ENCODE measurements at regions not wholly inside any gene's neighbourhood (a gene's known extent, or its start where the extent isn't known, plus 50 kb on each side); places are given as distances from the start of the nearest gene placed in this dataset.

DNA sequence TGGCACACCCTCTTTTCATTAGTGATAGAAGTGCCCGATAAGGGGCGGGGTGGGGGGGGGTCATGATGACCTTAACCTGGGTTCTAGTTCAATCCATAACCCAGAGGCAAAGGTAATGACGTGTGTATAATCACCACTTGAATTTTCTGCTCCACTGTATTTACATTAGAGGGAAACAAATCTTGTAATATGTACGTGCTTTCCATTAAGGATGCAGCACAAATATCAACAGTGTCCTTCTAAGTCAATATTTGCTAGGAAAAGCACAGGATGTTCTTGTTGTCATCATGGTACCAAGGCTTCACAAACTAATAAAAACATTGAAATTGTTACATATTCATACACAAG lies 121.2 kb upstream of the SLC38A2 start:
- no peak overlapping the region for H3K27ac ChIP-seq (ENCODE audit: low read depth in 2 of 2, low read length in 2 of 2)
- H3K9ac ChIP-seq (ENCODE audit: low read length in 3 of 3): no peak overlapping the region
- H3K9me3 ChIP-seq (ENCODE audit: control insufficient read depth in 2 of 3, insufficient read depth in 1 of 3, low read length in 3 of 3): no peaks in the 10 kb centered on the region
- H3K4me3 ChIP-seq (ENCODE audit: low read length in 3 of 3): no peak overlapping the region
- H3K36me3 ChIP-seq (ENCODE audit: control insufficient read depth in 2 of 3, insufficient read depth in 3 of 3, low read length in 3 of 3): no peaks in the 10 kb centered on the region
- H3K4me1 ChIP-seq (ENCODE audit: control insufficient read depth in 2 of 3, insufficient read depth in 2 of 3, low read depth in 1 of 3, low read length in 3 of 3): no peaks in the 10 kb centered on the region
- no peaks in the 10 kb centered on the region for H3K27me3 ChIP-seq (ENCODE audit: control insufficient read depth, insufficient read depth, low read length)
- no peak for FAIRE-seq
- TF ChIP-seq, protein P1, sequence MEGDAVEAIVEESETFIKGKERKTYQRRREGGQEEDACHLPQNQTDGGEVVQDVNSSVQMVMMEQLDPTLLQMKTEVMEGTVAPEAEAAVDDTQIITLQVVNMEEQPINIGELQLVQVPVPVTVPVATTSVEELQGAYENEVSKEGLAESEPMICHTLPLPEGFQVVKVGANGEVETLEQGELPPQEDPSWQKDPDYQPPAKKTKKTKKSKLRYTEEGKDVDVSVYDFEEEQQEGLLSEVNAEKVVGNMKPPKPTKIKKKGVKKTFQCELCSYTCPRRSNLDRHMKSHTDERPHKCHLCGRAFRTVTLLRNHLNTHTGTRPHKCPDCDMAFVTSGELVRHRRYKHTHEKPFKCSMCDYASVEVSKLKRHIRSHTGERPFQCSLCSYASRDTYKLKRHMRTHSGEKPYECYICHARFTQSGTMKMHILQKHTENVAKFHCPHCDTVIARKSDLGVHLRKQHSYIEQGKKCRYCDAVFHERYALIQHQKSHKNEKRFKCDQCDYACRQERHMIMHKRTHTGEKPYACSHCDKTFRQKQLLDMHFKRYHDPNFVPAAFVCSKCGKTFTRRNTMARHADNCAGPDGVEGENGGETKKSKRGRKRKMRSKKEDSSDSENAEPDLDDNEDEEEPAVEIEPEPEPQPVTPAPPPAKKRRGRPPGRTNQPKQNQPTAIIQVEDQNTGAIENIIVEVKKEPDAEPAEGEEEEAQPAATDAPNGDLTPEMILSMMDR (IDR thresholded peaks at IDR 0.05; ENCODE audit: borderline replicate concordance, extremely low read depth, insufficient read depth): no peak
- no peak for DNase-seq
- intact Hi-C loops (cut with DNase I): no loop called here

DNA sequence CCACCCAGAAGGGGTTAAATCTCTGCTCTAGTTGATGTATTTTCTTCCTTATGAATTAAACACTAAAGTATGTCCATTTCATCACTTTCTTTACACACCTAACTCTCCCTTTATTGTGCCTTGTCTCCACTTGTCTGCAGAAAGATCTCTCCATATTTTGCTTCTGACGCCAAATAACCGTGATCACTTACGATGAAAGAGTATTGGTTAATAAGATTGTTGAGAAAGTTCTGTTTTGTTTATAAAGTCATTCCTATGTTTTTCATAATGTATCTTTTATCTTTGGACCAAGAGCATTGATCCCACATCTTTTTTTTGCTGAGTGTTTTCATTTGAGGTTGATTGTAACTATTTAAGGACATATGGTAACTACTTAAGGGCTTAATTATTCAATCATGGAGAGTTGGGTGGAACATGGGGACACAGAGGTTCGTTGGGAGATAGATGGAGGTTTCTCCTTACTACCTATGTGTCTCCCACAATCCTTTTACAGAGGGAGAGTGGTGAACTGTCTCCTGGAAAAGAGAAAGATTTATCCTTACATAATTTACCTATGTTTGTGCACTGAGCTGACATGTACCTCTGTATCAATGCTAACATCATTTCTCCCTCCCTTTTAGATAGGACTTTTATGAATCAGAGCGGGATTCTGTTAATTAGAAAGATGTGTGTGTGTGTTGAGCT lies 120.7 kb upstream of the SLC38A2 start:
- TF ChIP-seq, protein P1 (IDR thresholded peaks at IDR 0.05; ENCODE audit: borderline replicate concordance, extremely low read depth, insufficient read depth): no peak
- intact Hi-C loops (cut with DNase I): no loop called here
- Histone ChIP-seq H3K4me3 (ENCODE audit: low read length in 3 of 3) (no peak overlapping the region), H3K4me1 (ENCODE audit: control insufficient read depth in 2 of 3, insufficient read depth in 2 of 3, low read depth in 1 of 3, low read length in 3 of 3) (no peaks in the 10 kb centered on the region), H3K27ac (ENCODE audit: low read depth in 2 of 2, low read length in 2 of 2) (peak overlapping the region in 1 of 2 donors; percentile 32), H3K9me3 (ENCODE audit: control insufficient read depth in 2 of 3, insufficient read depth in 1 of 3, low read length in 3 of 3) (no peaks in the 10 kb centered on the region), H3K27me3 (ENCODE audit: control insufficient read depth, insufficient read depth, low read length) (no peaks in the 10 kb centered on the region), H3K36me3 (ENCODE audit: control insufficient read depth in 2 of 3, insufficient read depth in 3 of 3, low read length in 3 of 3) (no peaks in the 10 kb centered on the region), H3K9ac (ENCODE audit: low read length in 3 of 3) (no peak overlapping the region)
- no peak for FAIRE-seq
- no peak for DNase-seq

GRCh38 chr12:46492471-46493085 lies 120.0 kb upstream of the SLC38A2 start:
- TF ChIP-seq, protein P1 (IDR thresholded peaks at IDR 0.05; ENCODE audit: borderline replicate concordance, extremely low read depth, insufficient read depth): no peak
- intact Hi-C loops (cut with DNase I): no loop called here
- H3K4me1 ChIP-seq (ENCODE audit: control insufficient read depth in 2 of 3, insufficient read depth in 2 of 3, low read depth in 1 of 3, low read length in 3 of 3): no peaks in the 10 kb centered on the region

More at GRCh38 chr12:46492471-46493085, 120.0 kb upstream of the SLC38A2 start:
- Histone ChIP-seq H3K27ac (ENCODE audit: low read depth in 2 of 2, low read length in 2 of 2) (no peak overlapping the region), H3K36me3 (ENCODE audit: control insufficient read depth in 2 of 3, insufficient read depth in 3 of 3, low read length in 3 of 3) (no peaks in the 10 kb centered on the region), H3K9ac (ENCODE audit: low read length in 3 of 3) (no peak overlapping the region), H3K9me3 (ENCODE audit: control insufficient read depth in 2 of 3, insufficient read depth in 1 of 3, low read length in 3 of 3) (no peaks in the 10 kb centered on the region), H3K27me3 (ENCODE audit: control insufficient read depth, insufficient read depth, low read length) (no peaks in the 10 kb centered on the region), H3K4me3 (ENCODE audit: low read length in 3 of 3) (no peak overlapping the region)
- no peak for FAIRE-seq
- peak in 2 of 5 donors; percentile 29 to 31 for DNase-seq

Data from kidney (tissue), 13 donors.